ES-I3 (cell line): ENCODE measurements at regions not wholly inside any gene's neighbourhood (a gene's known extent, or its start where the extent isn't known, plus 50 kb on each side); places are given as distances from the start of the nearest gene placed in this dataset.

ENCODE experiments used
- H3K36me3 ChIP-seq: 2 replicates; pipeline ENCODE4 v1.6.1; 2013; ENCODE audit warnings: mild to moderate bottlenecking, low read length, control low read depth, moderate library complexity; ENCODE audit not compliant: insufficient read depth
- H3K4me1 ChIP-seq: 2 replicates; pipeline ENCODE4 v1.6.1; 2013; ENCODE audit warnings: mild to moderate bottlenecking, control low read depth, low read length; ENCODE audit not compliant: insufficient read depth
- H3K9ac ChIP-seq: 2 replicates; pipeline ENCODE4 v1.6.1; 2013; ENCODE audit warnings: low read depth, mild to moderate bottlenecking, low read length, moderate library complexity
- H3K9me3 ChIP-seq: 2 replicates; pipeline ENCODE4 v1.6.1; 2013; ENCODE audit warnings: mild to moderate bottlenecking, low read length, moderate library complexity; ENCODE audit not compliant: control insufficient read depth, insufficient read depth

GRCh38 chr12:41709463-41710285, 435.0 kb downstream of the GXYLT1 start:
- H3K4me1 ChIP-seq = peaks cover 21% of the 10 kb centered on the region
- H3K9ac ChIP-seq = no peak overlapping the region
- H3K36me3 ChIP-seq = no peaks in the 10 kb centered on the region
- no peaks in the 10 kb centered on the region for H3K9me3 ChIP-seq

- Histone ChIP-seq H3K36me3 (no peaks in the 10 kb centered on the region), H3K9me3 (no peaks in the 10 kb centered on the region), H3K9ac (no peak overlapping the region), H3K4me1 (peaks cover 21% of the 10 kb centered on the region)
These were observed 435.7 kb downstream of the GXYLT1 start for GRCh38 chr12:41709012-41709411.

- H3K9me3 ChIP-seq = no peaks in the 10 kb centered on the region
- peaks cover 21% of the 10 kb centered on the region for H3K4me1 ChIP-seq
- H3K9ac ChIP-seq = no peak overlapping the region
- H3K36me3 ChIP-seq = no peaks in the 10 kb centered on the region
These were observed 438.3 kb downstream of the GXYLT1 start for GRCh38 chr12:41706376-41706775.

- no peaks in the 10 kb centered on the region for H3K4me1 ChIP-seq
- H3K36me3 ChIP-seq = no peaks in the 10 kb centered on the region
- no peaks in the 10 kb centered on the region for H3K9me3 ChIP-seq
- H3K9ac ChIP-seq = no peak overlapping the region
These were observed 442.6 kb downstream of the GXYLT1 start for GRCh38 chr12:41701943-41702601.

- Histone ChIP-seq H3K9me3 (no peaks in the 10 kb centered on the region), H3K9ac (no peak overlapping the region), H3K4me1 (no peaks in the 10 kb centered on the region), H3K36me3 (no peaks in the 10 kb centered on the region)
These were observed 443.7 kb downstream of the GXYLT1 start for GRCh38 chr12:41700940-41701339.

- Histone ChIP-seq H3K9ac (no peak overlapping the region), H3K36me3 (no peaks in the 10 kb centered on the region), H3K9me3 (no peaks in the 10 kb centered on the region), H3K4me1 (no peaks in the 10 kb centered on the region)
These were observed 445.0 kb downstream of the GXYLT1 start for GRCh38 chr12:41699658-41700057.

GRCh38 chr12:41697161-41697560, 447.5 kb downstream of the GXYLT1 start:
- H3K4me1 ChIP-seq = no peaks in the 10 kb centered on the region
- no peaks in the 10 kb centered on the region for H3K9me3 ChIP-seq
- no peaks in the 10 kb centered on the region for H3K36me3 ChIP-seq
- no peak overlapping the region for H3K9ac ChIP-seq

- H3K9me3 ChIP-seq = no peaks in the 10 kb centered on the region
- H3K4me1 ChIP-seq = no peaks in the 10 kb centered on the region
- no peaks in the 10 kb centered on the region for H3K36me3 ChIP-seq
- H3K9ac ChIP-seq = no peak overlapping the region
These were observed 459.7 kb downstream of the GXYLT1 start for GRCh38 chr12:41684997-41685396.

GRCh38 chr12:41683513-41684240, 461.0 kb downstream of the GXYLT1 start:
- Histone ChIP-seq H3K4me1 (no peaks in the 10 kb centered on the region), H3K9me3 (no peaks in the 10 kb centered on the region), H3K36me3 (no peaks in the 10 kb centered on the region), H3K9ac (no peak overlapping the region)

GRCh38 chr12:41683023-41683422, 461.7 kb downstream of the GXYLT1 start:
- Histone ChIP-seq H3K36me3 (no peaks in the 10 kb centered on the region), H3K9ac (no peak overlapping the region), H3K9me3 (no peaks in the 10 kb centered on the region), H3K4me1 (no peaks in the 10 kb centered on the region)

GRCh38 chr12:41681898-41682297, 462.8 kb downstream of the GXYLT1 start:
- Histone ChIP-seq H3K36me3 (no peaks in the 10 kb centered on the region), H3K4me1 (no peaks in the 10 kb centered on the region), H3K9ac (no peak overlapping the region), H3K9me3 (no peaks in the 10 kb centered on the region)

- H3K9me3 ChIP-seq = no peaks in the 10 kb centered on the region
- H3K36me3 ChIP-seq = no peaks in the 10 kb centered on the region
- no peaks in the 10 kb centered on the region for H3K4me1 ChIP-seq
- H3K9ac ChIP-seq = no peak overlapping the region
These were observed 464.5 kb downstream of the GXYLT1 start for GRCh38 chr12:41680155-41680554.

- Histone ChIP-seq H3K36me3 (no peaks in the 10 kb centered on the region), H3K9me3 (no peaks in the 10 kb centered on the region; the same call in 1 of the 2 replicates), H3K9ac (no peak overlapping the region), H3K4me1 (no peaks in the 10 kb centered on the region)
These were observed 475.6 kb downstream of the PDZRN4 start for GRCh38 chr12:41663598-41664265.

- no peak overlapping the region for H3K9ac ChIP-seq
- H3K36me3 ChIP-seq = no peaks in the 10 kb centered on the region
- H3K9me3 ChIP-seq = no peaks in the 10 kb centered on the region; the same call in 1 of the 2 replicates
- no peaks in the 10 kb centered on the region for H3K4me1 ChIP-seq
These were observed 473.1 kb downstream of the PDZRN4 start for GRCh38 chr12:41661141-41661765.
